ENCODE measurements at regions not wholly inside any gene's neighbourhood (a gene's known extent, or its start where the extent isn't known, plus 50 kb on each side); places are given as distances from the start of the nearest gene placed in this dataset.

DNA sequence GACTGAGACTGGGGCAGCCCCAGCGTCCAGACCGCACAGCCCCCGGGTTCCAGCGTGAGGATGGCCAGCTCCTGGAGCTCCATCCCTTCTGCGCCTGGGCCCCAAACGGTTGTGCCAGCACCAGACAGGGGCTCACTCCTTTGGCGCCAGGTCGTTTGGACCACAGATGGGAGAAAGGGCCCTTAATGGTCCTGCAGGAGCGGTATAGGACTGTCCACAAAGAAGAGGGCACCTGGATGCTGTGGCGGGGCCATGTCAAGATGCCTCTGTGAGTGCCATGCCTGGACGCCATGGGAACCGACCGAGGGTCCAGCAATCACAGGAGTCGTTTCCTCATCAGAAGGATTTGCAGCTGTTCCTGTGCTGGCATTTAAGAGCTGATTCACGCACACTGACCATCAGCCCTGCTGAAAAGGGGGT lies 82.7 kb downstream of the DLL1 start:
- Mint-ChIP-seq H3K27me3 (ENCODE audit: insufficient read depth, low read depth, poor library complexity) (peaks cover 8% of the 10 kb centered on the region), H3K4me1 (no peaks in the 10 kb centered on the region), H3K4me3 (no peak overlapping the region), H3K27ac (no peak overlapping the region), H3K9me3 (peaks cover 7% of the 10 kb centered on the region), H3K36me3 (ENCODE audit: low read depth) (peaks cover 4% of the 10 kb centered on the region)
- H3K4me2 ChIP-seq: no peak overlapping the region
- no peak overlapping the region for H3K4me3 ChIP-seq
- H3K79me2 ChIP-seq (replicated peaks; ENCODE audit: insufficient read depth): no peaks in the 10 kb centered on the region
- no peak overlapping the region for H3K27ac ChIP-seq (ENCODE audit: low read depth)
- no peaks in the 10 kb centered on the region for H4K20me1 ChIP-seq (replicated peaks; ENCODE audit: insufficient read depth)
- no peaks in the 10 kb centered on the region for H3K36me3 ChIP-seq (ENCODE audit: insufficient read depth)
- no peak overlapping the region for H2AFZ ChIP-seq
- no peaks in the 10 kb centered on the region for H3K4me1 ChIP-seq (ENCODE audit: insufficient read depth)
- H3K9me2 ChIP-seq (ENCODE audit: insufficient read depth): no peaks in the 10 kb centered on the region
- no peak for ATAC-seq
- H3K27me3 ChIP-seq (ENCODE audit: insufficient read depth): no peaks in the 10 kb centered on the region
- no peaks in the 10 kb centered on the region for H3F3A ChIP-seq (replicated peaks; ENCODE audit: low read depth)
- no peak for DNase-seq (ENCODE audit: low spot score)
- TF ChIP-seq, protein P1, sequence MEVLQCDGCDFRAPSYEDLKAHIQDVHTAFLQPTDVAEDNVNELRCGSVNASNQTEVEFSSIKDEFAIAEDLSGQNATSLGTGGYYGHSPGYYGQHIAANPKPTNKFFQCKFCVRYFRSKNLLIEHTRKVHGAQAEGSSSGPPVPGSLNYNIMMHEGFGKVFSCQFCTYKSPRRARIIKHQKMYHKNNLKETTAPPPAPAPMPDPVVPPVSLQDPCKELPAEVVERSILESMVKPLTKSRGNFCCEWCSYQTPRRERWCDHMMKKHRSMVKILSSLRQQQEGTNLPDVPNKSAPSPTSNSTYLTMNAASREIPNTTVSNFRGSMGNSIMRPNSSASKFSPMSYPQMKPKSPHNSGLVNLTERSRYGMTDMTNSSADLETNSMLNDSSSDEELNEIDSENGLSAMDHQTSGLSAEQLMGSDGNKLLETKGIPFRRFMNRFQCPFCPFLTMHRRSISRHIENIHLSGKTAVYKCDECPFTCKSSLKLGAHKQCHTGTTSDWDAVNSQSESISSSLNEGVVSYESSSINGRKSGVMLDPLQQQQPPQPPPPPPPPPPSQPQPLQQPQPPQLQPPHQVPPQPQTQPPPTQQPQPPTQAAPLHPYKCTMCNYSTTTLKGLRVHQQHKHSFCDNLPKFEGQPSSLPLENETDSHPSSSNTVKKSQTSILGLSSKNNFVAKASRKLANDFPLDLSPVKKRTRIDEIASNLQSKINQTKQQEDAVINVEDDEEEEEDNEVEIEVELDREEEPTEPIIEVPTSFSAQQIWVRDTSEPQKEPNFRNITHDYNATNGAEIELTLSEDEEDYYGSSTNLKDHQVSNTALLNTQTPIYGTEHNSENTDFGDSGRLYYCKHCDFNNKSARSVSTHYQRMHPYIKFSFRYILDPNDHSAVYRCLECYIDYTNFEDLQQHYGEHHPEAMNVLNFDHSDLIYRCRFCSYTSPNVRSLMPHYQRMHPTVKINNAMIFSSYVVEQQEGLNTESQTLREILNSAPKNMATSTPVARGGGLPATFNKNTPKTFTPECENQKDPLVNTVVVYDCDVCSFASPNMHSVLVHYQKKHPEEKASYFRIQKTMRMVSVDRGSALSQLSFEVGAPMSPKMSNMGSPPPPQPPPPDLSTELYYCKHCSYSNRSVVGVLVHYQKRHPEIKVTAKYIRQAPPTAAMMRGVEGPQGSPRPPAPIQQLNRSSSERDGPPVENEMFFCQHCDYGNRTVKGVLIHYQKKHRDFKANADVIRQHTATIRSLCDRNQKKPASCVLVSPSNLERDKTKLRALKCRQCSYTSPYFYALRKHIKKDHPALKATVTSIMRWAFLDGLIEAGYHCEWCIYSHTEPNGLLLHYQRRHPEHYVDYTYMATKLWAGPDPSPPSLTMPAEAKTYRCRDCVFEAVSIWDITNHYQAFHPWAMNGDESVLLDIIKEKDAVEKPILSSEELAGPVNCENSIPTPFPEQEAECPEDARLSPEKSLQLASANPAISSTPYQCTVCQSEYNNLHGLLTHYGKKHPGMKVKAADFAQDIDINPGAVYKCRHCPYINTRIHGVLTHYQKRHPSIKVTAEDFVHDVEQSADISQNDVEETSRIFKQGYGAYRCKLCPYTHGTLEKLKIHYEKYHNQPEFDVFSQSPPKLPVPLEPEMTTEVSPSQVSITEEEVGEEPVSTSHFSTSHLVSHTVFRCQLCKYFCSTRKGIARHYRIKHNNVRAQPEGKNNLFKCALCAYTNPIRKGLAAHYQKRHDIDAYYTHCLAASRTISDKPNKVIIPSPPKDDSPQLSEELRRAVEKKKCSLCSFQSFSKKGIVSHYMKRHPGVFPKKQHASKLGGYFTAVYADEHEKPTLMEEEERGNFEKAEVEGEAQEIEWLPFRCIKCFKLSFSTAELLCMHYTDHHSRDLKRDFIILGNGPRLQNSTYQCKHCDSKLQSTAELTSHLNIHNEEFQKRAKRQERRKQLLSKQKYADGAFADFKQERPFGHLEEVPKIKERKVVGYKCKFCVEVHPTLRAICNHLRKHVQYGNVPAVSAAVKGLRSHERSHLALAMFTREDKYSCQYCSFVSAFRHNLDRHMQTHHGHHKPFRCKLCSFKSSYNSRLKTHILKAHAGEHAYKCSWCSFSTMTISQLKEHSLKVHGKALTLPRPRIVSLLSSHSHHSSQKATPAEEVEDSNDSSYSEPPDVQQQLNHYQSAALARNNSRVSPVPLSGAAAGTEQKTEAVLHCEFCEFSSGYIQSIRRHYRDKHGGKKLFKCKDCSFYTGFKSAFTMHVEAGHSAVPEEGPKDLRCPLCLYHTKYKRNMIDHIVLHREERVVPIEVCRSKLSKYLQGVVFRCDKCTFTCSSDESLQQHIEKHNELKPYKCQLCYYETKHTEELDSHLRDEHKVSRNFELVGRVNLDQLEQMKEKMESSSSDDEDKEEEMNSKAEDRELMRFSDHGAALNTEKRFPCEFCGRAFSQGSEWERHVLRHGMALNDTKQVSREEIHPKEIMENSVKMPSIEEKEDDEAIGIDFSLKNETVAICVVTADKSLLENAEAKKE (CRISPR knock-in tag; IDR thresholded peaks at IDR 0.05): no peak
- TF ChIP-seq EZH2phosphoT487 (IDR thresholded peaks at IDR 0.05; ENCODE audit: unreplicated experiment): no peak
- TF ChIP-seq ZNF331 (CRISPR knock-in tag; IDR thresholded peaks at IDR 0.05; ENCODE audit: low read depth): no peak
- no peak for TF ChIP-seq JUNB (IDR thresholded peaks at IDR 0.05; ENCODE audit: unreplicated experiment)
- TF ChIP-seq CREB1 (CRISPR knock-in tag; IDR thresholded peaks at IDR 0.05; ENCODE audit: low read depth): no peak
- no peak for TF ChIP-seq POLR2AphosphoS5 (IDR thresholded peaks at IDR 0.05; ENCODE audit: low read depth)
- TF ChIP-seq, protein P2, sequence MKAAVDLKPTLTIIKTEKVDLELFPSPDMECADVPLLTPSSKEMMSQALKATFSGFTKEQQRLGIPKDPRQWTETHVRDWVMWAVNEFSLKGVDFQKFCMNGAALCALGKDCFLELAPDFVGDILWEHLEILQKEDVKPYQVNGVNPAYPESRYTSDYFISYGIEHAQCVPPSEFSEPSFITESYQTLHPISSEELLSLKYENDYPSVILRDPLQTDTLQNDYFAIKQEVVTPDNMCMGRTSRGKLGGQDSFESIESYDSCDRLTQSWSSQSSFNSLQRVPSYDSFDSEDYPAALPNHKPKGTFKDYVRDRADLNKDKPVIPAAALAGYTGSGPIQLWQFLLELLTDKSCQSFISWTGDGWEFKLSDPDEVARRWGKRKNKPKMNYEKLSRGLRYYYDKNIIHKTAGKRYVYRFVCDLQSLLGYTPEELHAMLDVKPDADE (IDR thresholded peaks at IDR 0.05): no peak
- TF ChIP-seq, protein P3, sequence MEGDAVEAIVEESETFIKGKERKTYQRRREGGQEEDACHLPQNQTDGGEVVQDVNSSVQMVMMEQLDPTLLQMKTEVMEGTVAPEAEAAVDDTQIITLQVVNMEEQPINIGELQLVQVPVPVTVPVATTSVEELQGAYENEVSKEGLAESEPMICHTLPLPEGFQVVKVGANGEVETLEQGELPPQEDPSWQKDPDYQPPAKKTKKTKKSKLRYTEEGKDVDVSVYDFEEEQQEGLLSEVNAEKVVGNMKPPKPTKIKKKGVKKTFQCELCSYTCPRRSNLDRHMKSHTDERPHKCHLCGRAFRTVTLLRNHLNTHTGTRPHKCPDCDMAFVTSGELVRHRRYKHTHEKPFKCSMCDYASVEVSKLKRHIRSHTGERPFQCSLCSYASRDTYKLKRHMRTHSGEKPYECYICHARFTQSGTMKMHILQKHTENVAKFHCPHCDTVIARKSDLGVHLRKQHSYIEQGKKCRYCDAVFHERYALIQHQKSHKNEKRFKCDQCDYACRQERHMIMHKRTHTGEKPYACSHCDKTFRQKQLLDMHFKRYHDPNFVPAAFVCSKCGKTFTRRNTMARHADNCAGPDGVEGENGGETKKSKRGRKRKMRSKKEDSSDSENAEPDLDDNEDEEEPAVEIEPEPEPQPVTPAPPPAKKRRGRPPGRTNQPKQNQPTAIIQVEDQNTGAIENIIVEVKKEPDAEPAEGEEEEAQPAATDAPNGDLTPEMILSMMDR (conservative IDR thresholded peaks at IDR 0.05; ENCODE audit: low read depth in 2 of 2): no peak
- no peak for TF ChIP-seq NANOG (IDR thresholded peaks at IDR 0.05; ENCODE audit: borderline replicate concordance)
- TF ChIP-seq, protein P4, sequence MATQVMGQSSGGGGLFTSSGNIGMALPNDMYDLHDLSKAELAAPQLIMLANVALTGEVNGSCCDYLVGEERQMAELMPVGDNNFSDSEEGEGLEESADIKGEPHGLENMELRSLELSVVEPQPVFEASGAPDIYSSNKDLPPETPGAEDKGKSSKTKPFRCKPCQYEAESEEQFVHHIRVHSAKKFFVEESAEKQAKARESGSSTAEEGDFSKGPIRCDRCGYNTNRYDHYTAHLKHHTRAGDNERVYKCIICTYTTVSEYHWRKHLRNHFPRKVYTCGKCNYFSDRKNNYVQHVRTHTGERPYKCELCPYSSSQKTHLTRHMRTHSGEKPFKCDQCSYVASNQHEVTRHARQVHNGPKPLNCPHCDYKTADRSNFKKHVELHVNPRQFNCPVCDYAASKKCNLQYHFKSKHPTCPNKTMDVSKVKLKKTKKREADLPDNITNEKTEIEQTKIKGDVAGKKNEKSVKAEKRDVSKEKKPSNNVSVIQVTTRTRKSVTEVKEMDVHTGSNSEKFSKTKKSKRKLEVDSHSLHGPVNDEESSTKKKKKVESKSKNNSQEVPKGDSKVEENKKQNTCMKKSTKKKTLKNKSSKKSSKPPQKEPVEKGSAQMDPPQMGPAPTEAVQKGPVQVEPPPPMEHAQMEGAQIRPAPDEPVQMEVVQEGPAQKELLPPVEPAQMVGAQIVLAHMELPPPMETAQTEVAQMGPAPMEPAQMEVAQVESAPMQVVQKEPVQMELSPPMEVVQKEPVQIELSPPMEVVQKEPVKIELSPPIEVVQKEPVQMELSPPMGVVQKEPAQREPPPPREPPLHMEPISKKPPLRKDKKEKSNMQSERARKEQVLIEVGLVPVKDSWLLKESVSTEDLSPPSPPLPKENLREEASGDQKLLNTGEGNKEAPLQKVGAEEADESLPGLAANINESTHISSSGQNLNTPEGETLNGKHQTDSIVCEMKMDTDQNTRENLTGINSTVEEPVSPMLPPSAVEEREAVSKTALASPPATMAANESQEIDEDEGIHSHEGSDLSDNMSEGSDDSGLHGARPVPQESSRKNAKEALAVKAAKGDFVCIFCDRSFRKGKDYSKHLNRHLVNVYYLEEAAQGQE (IDR thresholded peaks at IDR 0.05; ENCODE audit: unreplicated experiment): no peak
- no peak for TF ChIP-seq STAT1 (IDR thresholded peaks at IDR 0.05; ENCODE audit: unreplicated experiment)
- no peak for TF ChIP-seq EZH2 (IDR thresholded peaks at IDR 0.05; ENCODE audit: low read depth, unreplicated experiment)
- no peak for TF ChIP-seq ZNF114 (CRISPR knock-in tag; IDR thresholded peaks at IDR 0.05)

All from GM23338 (cell line).